ENCODE measurements at regions not wholly inside any gene's neighbourhood (a gene's known extent, or its start where the extent isn't known, plus 50 kb on each side); places are given as distances from the start of the nearest gene placed in this dataset.

DNA sequence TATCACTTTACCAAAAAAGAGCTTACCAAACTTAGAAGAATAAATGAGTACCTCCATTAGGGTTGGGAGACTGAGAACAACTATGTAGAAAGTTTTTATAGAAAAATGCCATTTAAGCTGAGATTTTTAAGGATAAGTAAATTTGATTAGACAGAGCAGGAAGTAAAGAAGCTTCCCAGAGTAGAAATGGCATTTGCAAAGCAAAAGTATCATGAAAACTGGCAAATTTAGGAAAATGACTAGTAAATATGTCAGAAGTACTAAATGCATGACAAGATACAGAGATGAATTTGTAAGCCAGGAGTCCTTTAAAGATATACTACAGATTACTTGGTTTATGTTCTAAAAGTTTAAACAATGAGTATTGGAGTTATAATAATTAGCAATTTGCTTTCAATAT lies 2581.8 kb downstream of the PCDH9 start:
- no peaks in the 10 kb centered on the region for H3K36me3 ChIP-seq
- H3K27ac ChIP-seq, result no peak overlapping the region
- TF ChIP-seq, protein P1, sequence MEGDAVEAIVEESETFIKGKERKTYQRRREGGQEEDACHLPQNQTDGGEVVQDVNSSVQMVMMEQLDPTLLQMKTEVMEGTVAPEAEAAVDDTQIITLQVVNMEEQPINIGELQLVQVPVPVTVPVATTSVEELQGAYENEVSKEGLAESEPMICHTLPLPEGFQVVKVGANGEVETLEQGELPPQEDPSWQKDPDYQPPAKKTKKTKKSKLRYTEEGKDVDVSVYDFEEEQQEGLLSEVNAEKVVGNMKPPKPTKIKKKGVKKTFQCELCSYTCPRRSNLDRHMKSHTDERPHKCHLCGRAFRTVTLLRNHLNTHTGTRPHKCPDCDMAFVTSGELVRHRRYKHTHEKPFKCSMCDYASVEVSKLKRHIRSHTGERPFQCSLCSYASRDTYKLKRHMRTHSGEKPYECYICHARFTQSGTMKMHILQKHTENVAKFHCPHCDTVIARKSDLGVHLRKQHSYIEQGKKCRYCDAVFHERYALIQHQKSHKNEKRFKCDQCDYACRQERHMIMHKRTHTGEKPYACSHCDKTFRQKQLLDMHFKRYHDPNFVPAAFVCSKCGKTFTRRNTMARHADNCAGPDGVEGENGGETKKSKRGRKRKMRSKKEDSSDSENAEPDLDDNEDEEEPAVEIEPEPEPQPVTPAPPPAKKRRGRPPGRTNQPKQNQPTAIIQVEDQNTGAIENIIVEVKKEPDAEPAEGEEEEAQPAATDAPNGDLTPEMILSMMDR (IDR thresholded peaks at IDR 0.05), result no peak
- TF ChIP-seq POLR2A (IDR thresholded peaks at IDR 0.05), result no peak
- H3K4me3 ChIP-seq, result no peak overlapping the region
- H3K9me3 ChIP-seq, result no peaks in the 10 kb centered on the region
- no peak for DNase-seq
- intact Hi-C loops (cut with DNase I), result no loop called here
- no peaks in the 10 kb centered on the region for H3K4me1 ChIP-seq
- H3K27me3 ChIP-seq, result no peaks in the 10 kb centered on the region

DNA sequence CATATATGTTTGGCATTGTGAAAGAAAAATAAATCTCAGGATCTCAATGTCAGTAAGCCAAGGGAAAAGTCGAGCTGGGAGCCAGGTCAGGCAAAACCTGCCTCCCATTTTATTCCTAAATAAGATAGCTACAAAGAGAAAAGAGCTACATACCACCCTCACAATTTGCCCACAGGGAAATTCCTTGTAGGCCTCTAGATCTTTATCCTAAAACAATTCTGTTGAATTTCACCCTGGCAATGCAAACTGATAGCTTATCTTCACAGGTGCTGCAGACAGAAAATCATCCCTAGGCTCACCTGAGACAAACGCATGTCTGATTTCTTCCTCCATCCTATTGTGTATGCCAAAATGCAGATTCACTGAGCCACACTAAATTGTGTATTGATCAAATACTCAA lies 2587.1 kb downstream of the PCDH9 start:
- TF ChIP-seq, protein P1 (IDR thresholded peaks at IDR 0.05), result no peak
- no peaks in the 10 kb centered on the region for H3K27me3 ChIP-seq
- DNase-seq, result no peak
- no peaks in the 10 kb centered on the region for H3K9me3 ChIP-seq
- H3K27ac ChIP-seq, result no peak overlapping the region
- H3K4me3 ChIP-seq, result no peak overlapping the region
- H3K4me1 ChIP-seq, result no peaks in the 10 kb centered on the region
- intact Hi-C loops (cut with DNase I), result no loop called here
- H3K36me3 ChIP-seq, result no peaks in the 10 kb centered on the region
- WGBS, 2 donors, result 36 to 47% methylated on average over 2 of the region's 2 CpGs

DNA sequence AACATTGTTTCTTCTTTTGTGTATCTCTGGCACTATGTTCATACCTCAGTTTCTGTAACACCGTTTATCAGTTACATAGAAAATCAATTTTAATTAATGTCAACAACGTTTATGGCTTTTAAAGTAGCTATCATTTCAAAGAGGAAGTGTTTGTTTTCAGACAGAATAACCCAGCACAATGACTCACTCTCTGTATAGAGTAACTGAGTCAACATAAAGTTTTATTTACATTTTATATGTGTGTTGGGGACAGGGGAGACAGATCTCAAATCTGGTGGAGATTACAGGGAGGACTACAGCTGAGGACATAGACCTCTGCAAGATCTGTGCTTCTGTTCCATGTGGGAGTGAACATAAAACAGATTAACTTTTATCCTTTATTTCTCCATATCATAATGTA lies 2590.1 kb downstream of the PCDH9 start:
- Histone ChIP-seq H3K27ac (no peak overlapping the region), H3K36me3 (no peaks in the 10 kb centered on the region), H3K4me1 (no peaks in the 10 kb centered on the region), H3K27me3 (no peaks in the 10 kb centered on the region), H3K4me3 (no peak overlapping the region), H3K9me3 (no peaks in the 10 kb centered on the region)
- intact Hi-C loops (cut with DNase I), result no loop called here
- no peak for TF ChIP-seq POLR2A (IDR thresholded peaks at IDR 0.05)
- TF ChIP-seq, protein P1 (IDR thresholded peaks at IDR 0.05), result no peak
- no peak for DNase-seq
- 15 to 29% methylated on average over 2 of the region's 2 CpGs for WGBS, 2 donors

DNA sequence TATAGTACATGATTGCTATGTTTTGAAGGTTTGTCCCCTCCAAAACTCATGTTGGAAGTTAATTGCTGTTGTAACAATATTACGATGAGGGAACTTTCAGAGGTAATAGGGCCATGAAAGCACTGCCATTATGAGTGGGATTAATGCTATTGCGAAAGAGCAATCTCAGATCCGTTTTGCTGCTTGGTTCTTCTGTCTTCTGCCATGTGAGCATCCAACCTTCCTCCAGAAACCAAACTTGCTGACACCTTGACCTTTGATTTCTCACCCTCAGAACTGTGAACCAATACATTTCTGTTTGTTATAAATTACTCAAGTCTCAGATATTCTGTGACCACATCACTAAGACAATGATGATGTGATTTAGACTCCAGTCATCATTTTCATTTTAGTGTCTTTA lies 2590.9 kb downstream of the PCDH9 start:
- no peaks in the 10 kb centered on the region for H3K4me1 ChIP-seq
- no peaks in the 10 kb centered on the region for H3K36me3 ChIP-seq
- 70 to 82% methylated on average over 3 of the region's 3 CpGs for WGBS, 2 donors
- TF ChIP-seq, protein P1 (IDR thresholded peaks at IDR 0.05), result no peak
- no peak for TF ChIP-seq POLR2A (IDR thresholded peaks at IDR 0.05)
- no peak overlapping the region for H3K4me3 ChIP-seq
- intact Hi-C loops (cut with DNase I), result no loop called here
- DNase-seq, result no peak
- no peaks in the 10 kb centered on the region for H3K27me3 ChIP-seq
- no peaks in the 10 kb centered on the region for H3K9me3 ChIP-seq
- no peak overlapping the region for H3K27ac ChIP-seq

DNA sequence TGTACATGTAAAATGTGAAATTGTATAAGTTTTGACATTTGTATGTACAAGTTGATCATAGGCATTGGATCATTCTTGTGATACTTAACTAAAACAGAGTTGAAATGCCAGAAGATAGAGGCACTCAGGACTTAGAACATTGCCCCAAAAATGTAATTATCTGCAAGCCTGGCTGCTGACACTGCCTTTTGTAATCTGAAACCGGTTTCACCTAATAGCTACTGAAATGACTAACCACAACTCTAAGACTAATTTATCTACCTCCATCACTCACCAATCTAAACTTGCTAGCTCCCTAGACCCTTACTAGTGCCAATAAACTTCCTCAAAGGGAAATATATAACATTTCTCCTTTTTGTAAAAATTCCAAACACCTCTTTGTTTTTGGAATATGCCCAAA lies 2596.2 kb downstream of the PCDH9 start:
- Histone ChIP-seq H3K36me3 (no peaks in the 10 kb centered on the region), H3K4me1 (no peaks in the 10 kb centered on the region), H3K9me3 (no peaks in the 10 kb centered on the region), H3K4me3 (no peak overlapping the region), H3K27me3 (no peaks in the 10 kb centered on the region), H3K27ac (no peak overlapping the region)
- intact Hi-C loops (cut with DNase I), result no loop called here
- TF ChIP-seq, protein P1 (IDR thresholded peaks at IDR 0.05), result no peak
- TF ChIP-seq POLR2A (IDR thresholded peaks at IDR 0.05), result no peak
- WGBS, 2 donors, result 52 to 63% methylated on average over 1 of the region's 1 CpG
- no peak for DNase-seq
